ENCODE measurements at regions not wholly inside any gene's neighbourhood (a gene's known extent, or its start where the extent isn't known, plus 50 kb on each side); places are given as distances from the start of the nearest gene placed in this dataset.

DNA sequence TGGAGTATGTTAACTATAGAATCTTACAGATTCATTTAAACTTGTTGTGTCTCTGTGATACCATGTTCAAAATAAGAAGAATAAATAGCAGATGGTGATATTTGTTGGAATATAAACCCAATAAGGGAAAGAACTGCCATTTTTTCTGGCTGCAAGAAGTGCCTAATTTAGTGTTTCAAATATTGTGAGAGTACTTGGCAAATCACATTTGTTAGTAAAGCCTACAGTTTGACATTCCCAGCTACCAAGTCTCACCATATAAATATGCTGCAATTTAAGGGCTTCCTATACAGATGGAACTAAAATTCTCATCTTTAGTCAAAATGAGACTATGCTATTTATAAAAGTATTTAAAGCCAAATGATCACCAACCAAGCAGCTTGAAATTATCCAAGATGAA, 96.0 kb upstream of the WDFY3 start:
- Mint-ChIP-seq H3K27me3 (peaks cover 10% of the 10 kb centered on the region), H3K4me1 (ENCODE audit: unreplicated experiment) (no peaks in the 10 kb centered on the region), H3K9me3 (peaks cover 5% of the 10 kb centered on the region), H3K4me3 (no peak overlapping the region), H3K36me3 (no peaks in the 10 kb centered on the region), H3K27ac (no peak overlapping the region)
- DNase-seq (ENCODE audit: extremely low spot score, unreplicated experiment) = no peak
- TF ChIP-seq, protein P1, sequence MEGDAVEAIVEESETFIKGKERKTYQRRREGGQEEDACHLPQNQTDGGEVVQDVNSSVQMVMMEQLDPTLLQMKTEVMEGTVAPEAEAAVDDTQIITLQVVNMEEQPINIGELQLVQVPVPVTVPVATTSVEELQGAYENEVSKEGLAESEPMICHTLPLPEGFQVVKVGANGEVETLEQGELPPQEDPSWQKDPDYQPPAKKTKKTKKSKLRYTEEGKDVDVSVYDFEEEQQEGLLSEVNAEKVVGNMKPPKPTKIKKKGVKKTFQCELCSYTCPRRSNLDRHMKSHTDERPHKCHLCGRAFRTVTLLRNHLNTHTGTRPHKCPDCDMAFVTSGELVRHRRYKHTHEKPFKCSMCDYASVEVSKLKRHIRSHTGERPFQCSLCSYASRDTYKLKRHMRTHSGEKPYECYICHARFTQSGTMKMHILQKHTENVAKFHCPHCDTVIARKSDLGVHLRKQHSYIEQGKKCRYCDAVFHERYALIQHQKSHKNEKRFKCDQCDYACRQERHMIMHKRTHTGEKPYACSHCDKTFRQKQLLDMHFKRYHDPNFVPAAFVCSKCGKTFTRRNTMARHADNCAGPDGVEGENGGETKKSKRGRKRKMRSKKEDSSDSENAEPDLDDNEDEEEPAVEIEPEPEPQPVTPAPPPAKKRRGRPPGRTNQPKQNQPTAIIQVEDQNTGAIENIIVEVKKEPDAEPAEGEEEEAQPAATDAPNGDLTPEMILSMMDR (conservative IDR thresholded peaks at IDR 0.05) = no peak

DNA sequence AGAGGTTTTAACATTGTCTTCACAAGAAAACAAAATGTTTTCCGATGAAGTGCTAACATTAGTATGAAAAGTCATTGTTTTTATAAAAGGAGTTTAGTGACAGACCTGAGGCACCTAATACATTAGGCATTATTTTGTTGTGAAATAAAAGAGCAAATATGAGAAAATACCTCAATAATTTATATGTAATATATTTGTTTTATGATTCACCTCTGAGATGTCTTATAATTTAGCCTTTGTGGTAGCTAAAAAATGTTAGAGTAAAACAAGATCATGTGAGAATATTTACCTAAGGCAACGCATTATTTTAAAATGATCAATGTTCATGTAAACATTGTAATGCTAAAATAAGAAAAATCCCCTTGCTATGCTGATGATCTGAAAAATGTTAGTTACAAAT, 100.9 kb upstream of the WDFY3 start:
- H3K4me3 Mint-ChIP-seq = no peak overlapping the region
- H3K27ac Mint-ChIP-seq = no peak overlapping the region
- no peaks in the 10 kb centered on the region for H3K36me3 Mint-ChIP-seq
- no peaks in the 10 kb centered on the region for H3K4me1 Mint-ChIP-seq (ENCODE audit: unreplicated experiment)
- TF ChIP-seq, protein P1 (conservative IDR thresholded peaks at IDR 0.05) = no peak
- DNase-seq (ENCODE audit: extremely low spot score, unreplicated experiment) = no peak
- H3K27me3 Mint-ChIP-seq = peaks cover 3% of the 10 kb centered on the region
- H3K9me3 Mint-ChIP-seq = no peaks in the 10 kb centered on the region

DNA sequence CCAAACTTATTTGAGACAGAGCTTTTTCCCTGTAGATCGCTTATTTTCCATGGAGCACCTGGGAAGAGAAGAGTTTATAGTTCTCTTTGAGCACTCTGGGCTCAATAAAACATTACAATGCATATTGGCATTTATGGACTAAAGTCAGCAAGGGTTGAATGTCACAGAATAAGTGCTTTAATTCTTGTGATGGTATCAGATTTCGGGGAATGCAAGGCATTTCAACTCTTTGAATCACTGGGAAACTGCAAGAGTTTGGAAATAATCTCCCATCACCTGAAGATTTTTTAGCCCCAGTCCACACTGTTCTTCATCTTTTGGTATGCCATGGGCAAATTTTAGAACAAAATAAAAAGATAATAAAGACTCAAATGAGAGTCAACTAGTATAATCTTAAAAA, 111.5 kb upstream of the WDFY3 start:
- H3K4me3 Mint-ChIP-seq = no peak overlapping the region
- no peaks in the 10 kb centered on the region for H3K4me1 Mint-ChIP-seq (ENCODE audit: unreplicated experiment)
- no peaks in the 10 kb centered on the region for H3K27me3 Mint-ChIP-seq
- no peaks in the 10 kb centered on the region for H3K36me3 Mint-ChIP-seq
- H3K9me3 Mint-ChIP-seq = no peaks in the 10 kb centered on the region
- TF ChIP-seq, protein P1 (conservative IDR thresholded peaks at IDR 0.05) = no peak
- no peak overlapping the region for H3K27ac Mint-ChIP-seq
- DNase-seq (ENCODE audit: extremely low spot score, unreplicated experiment) = no peak

DNA sequence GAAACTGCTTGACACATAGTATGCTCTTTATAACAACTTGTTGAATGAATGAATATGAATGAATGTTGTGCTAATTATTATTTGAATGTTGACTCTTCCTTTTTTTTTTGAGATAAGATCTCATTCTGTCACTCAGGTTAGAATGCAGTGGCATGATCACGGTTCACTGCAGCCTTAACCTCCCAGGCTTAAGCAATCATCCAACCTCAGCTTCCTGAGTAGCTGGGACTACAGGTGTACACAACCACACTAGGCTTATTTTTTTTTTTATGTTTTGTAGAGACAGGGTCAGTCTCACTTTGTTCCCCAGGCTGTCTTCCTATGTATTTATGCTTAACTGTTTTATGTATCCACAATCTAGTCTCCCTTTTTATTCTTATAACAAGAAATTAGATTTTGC, 114.7 kb upstream of the WDFY3 start:
- Mint-ChIP-seq H3K9me3 (no peaks in the 10 kb centered on the region), H3K36me3 (no peaks in the 10 kb centered on the region), H3K27ac (no peak overlapping the region), H3K4me1 (ENCODE audit: unreplicated experiment) (no peaks in the 10 kb centered on the region), H3K4me3 (no peak overlapping the region), H3K27me3 (no peaks in the 10 kb centered on the region)
- DNase-seq (ENCODE audit: extremely low spot score, unreplicated experiment) = no peak
- TF ChIP-seq, protein P1 (conservative IDR thresholded peaks at IDR 0.05) = no peak

DNA sequence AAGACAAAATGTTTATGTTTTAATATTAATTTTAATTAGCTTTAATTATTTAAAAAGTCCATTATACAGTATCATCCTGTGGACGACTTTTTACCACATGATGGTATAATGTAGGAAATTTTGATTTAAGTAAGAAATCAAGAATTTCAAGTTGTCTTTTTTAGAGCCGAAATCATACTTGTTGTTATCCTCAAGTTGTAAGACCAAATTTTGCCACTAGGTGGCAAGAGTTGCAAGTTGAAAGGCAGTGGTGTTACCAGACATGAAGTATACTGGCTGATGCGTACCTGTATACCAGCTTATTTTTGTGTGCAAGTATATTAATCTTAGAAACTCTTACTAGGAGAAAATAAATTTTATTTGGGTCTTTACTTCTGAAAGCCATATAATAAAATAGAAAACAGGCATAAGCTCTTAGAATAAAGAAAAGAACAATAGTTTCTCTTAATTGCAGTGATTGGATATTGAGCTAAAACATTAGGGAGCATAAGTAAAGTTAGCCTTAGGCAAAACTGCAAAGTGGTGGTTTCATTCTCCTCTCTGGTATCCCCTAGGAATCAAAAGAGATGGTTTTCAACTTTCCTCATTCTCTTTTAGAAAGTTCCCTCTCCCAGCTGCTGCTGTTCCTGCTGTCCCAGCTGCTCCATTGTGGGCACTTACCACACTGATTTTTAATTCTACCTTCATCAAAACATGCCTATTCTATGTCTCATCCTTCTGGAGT, 118.0 kb upstream of the WDFY3 start:
- TF ChIP-seq, protein P1 (conservative IDR thresholded peaks at IDR 0.05) = peak; percentile 83
- Mint-ChIP-seq H3K27me3 (no peaks in the 10 kb centered on the region), H3K9me3 (peaks cover 5% of the 10 kb centered on the region), H3K4me1 (ENCODE audit: unreplicated experiment) (no peaks in the 10 kb centered on the region), H3K4me3 (no peak overlapping the region), H3K27ac (no peak overlapping the region), H3K36me3 (no peaks in the 10 kb centered on the region)
- DNase-seq (ENCODE audit: extremely low spot score, unreplicated experiment) = no peak

Measured in type B pancreatic cell (in vitro differentiated cells).